IPS-18a (cell line): ENCODE measurements at regions not wholly inside any gene's neighbourhood (a gene's known extent, or its start where the extent isn't known, plus 50 kb on each side); places are given as distances from the start of the nearest gene placed in this dataset.

ENCODE experiments used
- H3K27ac ChIP-seq: one replicate; pipeline ENCODE4 v1.5.1; 2013; ENCODE audit warnings: low read length
- H3K27me3 ChIP-seq: one replicate; pipeline ENCODE4 v1.6.1; 2013; ENCODE audit warnings: mild to moderate bottlenecking, low read length; ENCODE audit not compliant: control insufficient read depth, insufficient read depth
- H3K36me3 ChIP-seq: one replicate; pipeline ENCODE4 v1.6.1; 2013; ENCODE audit warnings: low read depth, low read length; ENCODE audit not compliant: control insufficient read depth
- H3K4me1 ChIP-seq: one replicate; pipeline ENCODE4 v1.6.1; 2013; ENCODE audit warnings: low read depth, low read length; ENCODE audit not compliant: control insufficient read depth
- H3K4me3 ChIP-seq: one replicate; pipeline ENCODE4 v1.5.1; 2013; ENCODE audit warnings: low read length
- H3K9ac ChIP-seq: one replicate; pipeline ENCODE4 v1.6.1; 2013; ENCODE audit warnings: mild to moderate bottlenecking, low read length, moderate library complexity
- H3K9me3 ChIP-seq: one replicate; pipeline ENCODE4 v1.6.1; 2013; ENCODE audit warnings: low read depth, low read length; ENCODE audit not compliant: control insufficient read depth

- Histone ChIP-seq H3K4me3 (no peak overlapping the region), H3K9me3 (peaks cover 6% of the 10 kb centered on the region), H3K27me3 (no peaks in the 10 kb centered on the region), H3K36me3 (no peaks in the 10 kb centered on the region), H3K27ac (no peak overlapping the region), H3K4me1 (no peaks in the 10 kb centered on the region), H3K9ac (no peak overlapping the region)
Observed at GRCh38 chrX:150167482-150168324, 195.4 kb upstream of the MAMLD1 start.

DNA sequence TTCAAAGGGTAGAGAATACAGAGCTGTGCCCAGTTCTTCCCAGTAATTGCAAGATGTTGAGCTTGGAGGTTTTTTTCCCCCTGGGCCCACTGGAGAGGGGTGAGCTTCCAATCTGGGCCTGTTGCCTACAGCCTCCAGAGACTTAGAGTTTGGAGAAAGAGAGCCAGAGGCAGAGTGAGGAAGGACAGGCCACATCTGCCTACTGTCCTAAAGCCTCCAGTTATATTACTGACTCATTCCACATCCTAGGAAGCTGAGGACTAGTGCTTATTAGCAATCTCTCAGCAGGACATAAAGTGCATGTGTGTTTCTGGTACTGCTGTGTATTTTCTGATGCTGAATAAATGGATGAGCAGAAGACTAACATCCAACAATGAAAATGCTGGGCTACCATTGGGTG, 181.0 kb upstream of the MAMLD1 start:
- Histone ChIP-seq H3K4me1 (no peaks in the 10 kb centered on the region), H3K4me3 (no peak overlapping the region), H3K27me3 (no peaks in the 10 kb centered on the region), H3K9me3 (peaks cover 27% of the 10 kb centered on the region), H3K36me3 (no peaks in the 10 kb centered on the region), H3K9ac (no peak overlapping the region), H3K27ac (no peak overlapping the region)

DNA sequence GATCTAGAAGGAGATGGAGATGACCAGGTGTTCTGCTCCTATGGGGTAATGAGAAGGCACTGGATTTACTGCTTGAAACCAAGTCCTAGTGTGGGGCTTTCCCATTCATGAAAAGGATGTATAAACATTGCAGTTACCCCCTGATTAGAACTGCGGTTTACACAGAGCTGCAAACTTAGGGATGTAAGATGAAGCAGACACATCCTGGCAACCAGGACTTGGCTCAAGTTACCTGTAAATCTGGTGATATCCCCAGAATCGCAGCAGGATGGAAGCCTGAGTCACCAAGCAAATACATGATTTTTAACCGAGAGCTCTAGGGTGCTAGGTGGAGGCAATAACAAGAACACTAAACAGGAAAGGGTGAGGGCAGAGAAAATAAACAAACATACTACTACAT, 178.6 kb upstream of the MAMLD1 start:
- peaks cover 24% of the 10 kb centered on the region for H3K9me3 ChIP-seq
- H3K36me3 ChIP-seq: no peaks in the 10 kb centered on the region
- H3K27ac ChIP-seq: no peak overlapping the region
- no peaks in the 10 kb centered on the region for H3K4me1 ChIP-seq
- no peaks in the 10 kb centered on the region for H3K27me3 ChIP-seq
- no peak overlapping the region for H3K4me3 ChIP-seq
- no peak overlapping the region for H3K9ac ChIP-seq

GRCh38 chrX:150185766-150186165, 177.4 kb upstream of the MAMLD1 start:
- Histone ChIP-seq H3K9ac (no peak overlapping the region), H3K9me3 (peaks cover 24% of the 10 kb centered on the region), H3K27me3 (no peaks in the 10 kb centered on the region), H3K27ac (no peak overlapping the region), H3K4me1 (no peaks in the 10 kb centered on the region), H3K36me3 (no peaks in the 10 kb centered on the region), H3K4me3 (no peak overlapping the region)

DNA sequence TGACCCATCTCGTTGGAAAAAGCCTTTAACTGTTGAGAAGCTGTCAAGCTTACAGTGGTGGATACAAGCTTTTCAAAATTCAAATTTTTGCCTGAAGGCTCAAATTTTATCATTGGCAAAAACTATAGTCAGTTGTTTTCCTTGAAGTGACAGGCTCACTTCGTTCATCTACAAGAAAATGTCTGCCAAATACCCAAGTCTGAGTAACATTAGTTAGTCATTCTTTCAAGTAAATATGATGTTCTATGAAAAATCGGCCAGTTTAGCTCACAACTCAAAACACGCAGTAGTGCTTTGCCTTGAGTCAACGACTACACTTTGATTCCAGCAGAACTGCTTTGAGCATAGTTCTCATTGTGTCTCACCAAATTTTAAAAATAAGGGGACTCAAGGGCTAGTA, 170.3 kb upstream of the MAMLD1 start:
- H3K4me3 ChIP-seq: no peak overlapping the region
- no peak overlapping the region for H3K9ac ChIP-seq
- H3K4me1 ChIP-seq: no peaks in the 10 kb centered on the region
- no peaks in the 10 kb centered on the region for H3K36me3 ChIP-seq
- H3K27ac ChIP-seq: no peak overlapping the region
- H3K27me3 ChIP-seq: no peaks in the 10 kb centered on the region
- peaks cover 13% of the 10 kb centered on the region for H3K9me3 ChIP-seq

- H3K9me3 ChIP-seq: peaks cover 8% of the 10 kb centered on the region
- no peaks in the 10 kb centered on the region for H3K4me1 ChIP-seq
- H3K27ac ChIP-seq: no peak overlapping the region
- H3K4me3 ChIP-seq: no peak overlapping the region
- no peaks in the 10 kb centered on the region for H3K36me3 ChIP-seq
- no peak overlapping the region for H3K9ac ChIP-seq
- H3K27me3 ChIP-seq: no peaks in the 10 kb centered on the region
Observed at GRCh38 chrX:150196285-150196684, 166.8 kb upstream of the MAMLD1 start.

DNA sequence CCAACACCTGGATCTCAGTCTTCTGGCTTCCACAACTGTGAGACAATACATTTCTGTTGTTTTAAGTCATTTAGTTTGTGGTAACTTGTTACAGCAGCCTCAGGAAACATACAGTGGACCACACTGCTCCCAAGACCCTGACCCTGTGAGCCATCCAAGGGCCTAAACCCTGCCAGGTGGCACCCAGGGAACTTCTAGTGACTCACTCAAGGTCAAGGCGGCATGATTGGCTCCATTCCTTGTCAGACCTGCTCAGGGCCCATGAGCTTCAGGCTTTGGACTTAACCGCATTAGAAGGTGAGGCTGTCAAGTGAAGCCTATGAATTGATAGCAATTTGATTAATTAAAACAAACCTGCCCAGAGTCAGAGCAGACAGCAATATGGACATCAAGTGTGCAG, 165.7 kb upstream of the MAMLD1 start:
- H3K27ac ChIP-seq: no peak overlapping the region
- H3K4me3 ChIP-seq: no peak overlapping the region
- no peaks in the 10 kb centered on the region for H3K36me3 ChIP-seq
- no peaks in the 10 kb centered on the region for H3K4me1 ChIP-seq
- H3K9me3 ChIP-seq: peaks cover 11% of the 10 kb centered on the region
- H3K27me3 ChIP-seq: no peaks in the 10 kb centered on the region
- no peak overlapping the region for H3K9ac ChIP-seq

GRCh38 chrX:150198776-150199175, 164.3 kb upstream of the MAMLD1 start:
- no peak overlapping the region for H3K4me3 ChIP-seq
- H3K36me3 ChIP-seq: no peaks in the 10 kb centered on the region
- no peak overlapping the region for H3K27ac ChIP-seq
- H3K9ac ChIP-seq: no peak overlapping the region
- H3K9me3 ChIP-seq: peaks cover 5% of the 10 kb centered on the region
- no peaks in the 10 kb centered on the region for H3K27me3 ChIP-seq
- no peaks in the 10 kb centered on the region for H3K4me1 ChIP-seq

GRCh38 chrX:150199181-150199580, 163.9 kb upstream of the MAMLD1 start:
- Histone ChIP-seq H3K4me1 (no peaks in the 10 kb centered on the region), H3K9ac (no peak overlapping the region), H3K27me3 (no peaks in the 10 kb centered on the region), H3K36me3 (no peaks in the 10 kb centered on the region), H3K27ac (no peak overlapping the region), H3K4me3 (no peak overlapping the region), H3K9me3 (peaks cover 5% of the 10 kb centered on the region)

DNA sequence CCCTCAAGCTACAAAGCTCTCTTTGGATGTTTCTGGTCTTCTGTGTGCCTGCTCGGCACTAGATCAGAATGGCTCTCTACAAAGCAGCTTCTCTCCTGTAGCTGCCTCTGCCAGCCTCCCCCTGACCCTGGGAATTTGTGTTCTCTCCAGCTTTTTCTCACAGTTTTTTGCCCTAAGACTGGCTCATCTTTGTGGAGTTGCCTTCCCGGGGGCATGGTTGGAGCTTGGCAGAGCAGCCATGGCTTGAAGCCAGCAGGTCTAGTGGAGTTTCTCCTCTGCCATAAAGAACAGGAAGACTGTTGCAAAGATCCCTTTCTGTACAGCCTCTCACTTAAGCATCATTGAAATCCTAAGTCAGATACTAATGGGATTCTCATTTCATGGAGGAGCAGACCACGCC, 163.3 kb upstream of the MAMLD1 start:
- H3K9ac ChIP-seq: no peak overlapping the region
- H3K27me3 ChIP-seq: no peaks in the 10 kb centered on the region
- H3K9me3 ChIP-seq: peaks cover 5% of the 10 kb centered on the region
- no peak overlapping the region for H3K4me3 ChIP-seq
- H3K4me1 ChIP-seq: no peaks in the 10 kb centered on the region
- no peak overlapping the region for H3K27ac ChIP-seq
- no peaks in the 10 kb centered on the region for H3K36me3 ChIP-seq

GRCh38 chrX:150200361-150200760, 162.8 kb upstream of the MAMLD1 start:
- H3K27me3 ChIP-seq: no peaks in the 10 kb centered on the region
- no peak overlapping the region for H3K9ac ChIP-seq
- H3K4me1 ChIP-seq: no peaks in the 10 kb centered on the region
- H3K9me3 ChIP-seq: peaks cover 4% of the 10 kb centered on the region
- no peaks in the 10 kb centered on the region for H3K36me3 ChIP-seq
- H3K4me3 ChIP-seq: no peak overlapping the region
- H3K27ac ChIP-seq: no peak overlapping the region

DNA sequence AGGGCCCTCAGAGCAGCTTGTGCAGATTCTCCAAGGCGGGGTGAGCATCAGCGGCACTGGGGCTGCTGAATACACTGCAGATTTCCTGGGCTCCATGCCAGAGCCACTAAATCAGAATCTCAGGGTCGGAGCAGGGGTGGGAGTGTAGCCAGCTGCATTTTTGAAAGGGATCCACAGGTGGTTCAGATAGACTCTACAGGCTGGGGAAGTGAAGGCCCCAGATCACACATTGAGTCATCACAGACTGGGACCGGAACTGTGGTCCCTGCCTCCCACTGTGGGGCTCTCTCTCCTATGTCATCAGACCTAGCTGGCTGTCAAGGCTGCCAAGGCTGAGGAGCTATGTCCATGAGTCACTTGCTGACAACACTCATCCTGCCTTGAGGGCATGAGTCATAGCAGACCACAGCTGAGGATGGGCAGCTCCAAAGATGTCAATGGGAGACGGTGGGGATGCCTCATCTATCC, 162.3 kb upstream of the MAMLD1 start:
- no peak overlapping the region for H3K9ac ChIP-seq
- H3K9me3 ChIP-seq: peaks cover 5% of the 10 kb centered on the region
- no peaks in the 10 kb centered on the region for H3K27me3 ChIP-seq
- no peak overlapping the region for H3K27ac ChIP-seq
- no peaks in the 10 kb centered on the region for H3K4me1 ChIP-seq
- no peaks in the 10 kb centered on the region for H3K36me3 ChIP-seq
- no peak overlapping the region for H3K4me3 ChIP-seq
